ENCODE measurements at regions not wholly inside any gene's neighbourhood (a gene's known extent, or its start where the extent isn't known, plus 50 kb on each side); places are given as distances from the start of the nearest gene placed in this dataset.

DNA sequence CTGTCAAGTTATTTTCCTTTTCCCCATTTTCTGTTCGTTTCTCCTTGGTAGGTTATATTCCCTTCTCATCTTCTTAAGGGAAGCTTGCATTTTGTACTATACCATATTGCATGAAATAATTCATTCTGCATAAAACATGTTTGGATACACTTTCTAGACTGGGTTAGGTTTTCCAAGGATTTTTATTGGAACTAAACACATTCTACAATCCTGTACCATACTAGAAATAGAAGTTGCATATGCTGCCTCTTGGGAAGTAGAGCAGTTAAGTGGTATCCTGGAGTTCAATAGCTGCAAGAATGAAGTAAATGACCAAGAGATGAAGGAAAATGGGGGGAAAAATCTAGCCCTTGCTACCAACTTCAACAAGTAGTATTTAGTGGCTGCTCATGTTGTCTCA, 393.7 kb upstream of the SLIT2 start:
- H3K27ac ChIP-seq, result no peak overlapping the region

DNA sequence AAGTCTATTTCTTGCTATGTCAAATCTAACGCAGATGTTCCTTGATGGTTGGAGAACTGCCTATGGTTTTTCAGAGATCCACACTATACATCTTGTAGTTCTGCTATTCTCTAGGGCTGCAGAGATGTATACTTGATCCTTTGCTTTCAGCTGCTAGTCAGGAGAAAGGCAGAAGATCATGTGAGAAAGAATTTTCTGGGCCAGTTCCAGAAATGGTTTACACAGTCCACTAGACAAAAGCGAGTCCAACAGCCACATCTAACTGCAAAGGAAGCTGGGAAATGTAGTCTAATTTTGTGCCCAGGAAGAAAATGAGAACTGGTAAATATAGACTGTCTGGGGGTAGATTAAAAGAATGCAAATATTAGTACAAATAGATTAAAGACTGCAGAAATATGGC, 394.3 kb upstream of the SLIT2 start:
- DNase-seq, result no peak
- Histone ChIP-seq H3K4me1 (no peaks in the 10 kb centered on the region), H3K36me3 (no peaks in the 10 kb centered on the region), H3K27ac (no peak overlapping the region), H3K27me3 (peaks cover 0 to 5% (median 0%) of the 10 kb centered on the region in 4 donors), H3K4me3 (no peak overlapping the region), H3K9me3 (no peaks in the 10 kb centered on the region)
- TF ChIP-seq POLR2A (IDR thresholded peaks at IDR 0.05), result no peak
- TF ChIP-seq, protein P1, sequence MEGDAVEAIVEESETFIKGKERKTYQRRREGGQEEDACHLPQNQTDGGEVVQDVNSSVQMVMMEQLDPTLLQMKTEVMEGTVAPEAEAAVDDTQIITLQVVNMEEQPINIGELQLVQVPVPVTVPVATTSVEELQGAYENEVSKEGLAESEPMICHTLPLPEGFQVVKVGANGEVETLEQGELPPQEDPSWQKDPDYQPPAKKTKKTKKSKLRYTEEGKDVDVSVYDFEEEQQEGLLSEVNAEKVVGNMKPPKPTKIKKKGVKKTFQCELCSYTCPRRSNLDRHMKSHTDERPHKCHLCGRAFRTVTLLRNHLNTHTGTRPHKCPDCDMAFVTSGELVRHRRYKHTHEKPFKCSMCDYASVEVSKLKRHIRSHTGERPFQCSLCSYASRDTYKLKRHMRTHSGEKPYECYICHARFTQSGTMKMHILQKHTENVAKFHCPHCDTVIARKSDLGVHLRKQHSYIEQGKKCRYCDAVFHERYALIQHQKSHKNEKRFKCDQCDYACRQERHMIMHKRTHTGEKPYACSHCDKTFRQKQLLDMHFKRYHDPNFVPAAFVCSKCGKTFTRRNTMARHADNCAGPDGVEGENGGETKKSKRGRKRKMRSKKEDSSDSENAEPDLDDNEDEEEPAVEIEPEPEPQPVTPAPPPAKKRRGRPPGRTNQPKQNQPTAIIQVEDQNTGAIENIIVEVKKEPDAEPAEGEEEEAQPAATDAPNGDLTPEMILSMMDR (IDR thresholded peaks at IDR 0.05), result no peak
- WGBS, 2 donors, result 44% methylated on average over 2 of the region's 2 CpGs
- intact Hi-C loops (cut with DNase I), result no loop called here

More for the DNA sequence above, 393.7 kb upstream of the SLIT2 start:
- TF ChIP-seq, protein P1 (IDR thresholded peaks at IDR 0.05), result no peak
- no peak for TF ChIP-seq POLR2A (IDR thresholded peaks at IDR 0.05)
- H3K4me3 ChIP-seq, result no peak overlapping the region
- no peaks in the 10 kb centered on the region for H3K9me3 ChIP-seq
- peaks cover 0 to 5% (median 0%) of the 10 kb centered on the region in 4 donors for H3K27me3 ChIP-seq
- DNase-seq, result no peak
- H3K4me1 ChIP-seq, result no peaks in the 10 kb centered on the region
- intact Hi-C loops (cut with DNase I), result no loop called here
- no peaks in the 10 kb centered on the region for H3K36me3 ChIP-seq
- 59 to 66% methylated on average over 1 of the region's 1 CpG for WGBS, 2 donors

DNA sequence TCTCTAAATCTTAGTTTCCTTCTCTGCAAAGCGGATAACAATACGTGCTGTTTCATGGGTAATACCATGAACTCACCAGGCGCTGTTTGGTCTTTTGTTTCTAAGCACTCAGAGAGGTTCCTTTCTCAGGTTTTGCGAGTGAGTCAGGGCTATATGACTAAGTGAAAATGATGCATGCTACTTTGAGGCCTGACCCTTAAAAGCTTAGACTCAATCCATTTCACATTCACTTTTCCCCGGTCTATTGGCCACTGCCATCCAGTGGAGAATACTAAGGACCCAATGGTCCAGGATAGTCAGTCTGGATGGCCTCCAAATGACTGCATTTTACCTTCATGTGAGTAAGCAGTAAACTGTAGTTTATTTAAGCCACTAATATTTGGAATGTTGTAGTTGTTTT, 400.8 kb upstream of the SLIT2 start:
- 19 to 65% methylated on average over 5 of the region's 5 CpGs for WGBS, 2 donors
- intact Hi-C loops (cut with DNase I), result no loop called here
- Histone ChIP-seq H3K4me1 (no peaks in the 10 kb centered on the region), H3K27ac (no peak overlapping the region), H3K27me3 (peaks cover 0 to 5% (median 0%) of the 10 kb centered on the region in 4 donors), H3K36me3 (no peaks in the 10 kb centered on the region), H3K9me3 (no peaks in the 10 kb centered on the region), H3K4me3 (no peak overlapping the region)
- DNase-seq, result no peak
- no peak for TF ChIP-seq POLR2A (IDR thresholded peaks at IDR 0.05)
- TF ChIP-seq, protein P1 (IDR thresholded peaks at IDR 0.05), result peak in 1 of 6 experiments; percentile 18

DNA sequence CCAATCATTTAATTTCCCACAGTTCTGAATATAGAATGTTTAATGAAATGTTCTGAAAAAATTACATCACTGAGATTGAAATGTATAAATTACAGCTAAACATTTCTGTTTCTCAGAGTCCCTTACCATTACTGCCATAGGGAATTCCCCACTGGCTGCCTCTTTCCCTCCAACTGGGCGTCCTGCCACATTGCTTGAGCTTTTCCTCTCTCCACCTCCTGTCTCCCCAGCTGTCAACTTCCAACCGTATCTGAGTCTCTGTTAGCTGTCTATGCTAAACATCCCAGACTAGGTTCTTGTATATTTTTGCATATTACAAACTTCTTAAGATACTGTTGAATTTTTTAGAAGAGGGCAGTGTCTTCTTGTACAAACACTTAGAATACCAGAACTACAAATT, 407.3 kb upstream of the SLIT2 start:
- no peak for DNase-seq
- Histone ChIP-seq H3K4me1 (no peaks in the 10 kb centered on the region), H3K4me3 (no peak overlapping the region), H3K27ac (no peak overlapping the region), H3K36me3 (no peaks in the 10 kb centered on the region), H3K9me3 (no peaks in the 10 kb centered on the region), H3K27me3 (no peaks in the 10 kb centered on the region)
- TF ChIP-seq POLR2A (IDR thresholded peaks at IDR 0.05), result no peak
- TF ChIP-seq, protein P1 (IDR thresholded peaks at IDR 0.05), result no peak
- 25 to 30% methylated on average over 2 of the region's 2 CpGs for WGBS, 2 donors
- intact Hi-C loops (cut with DNase I), result no loop called here

DNA sequence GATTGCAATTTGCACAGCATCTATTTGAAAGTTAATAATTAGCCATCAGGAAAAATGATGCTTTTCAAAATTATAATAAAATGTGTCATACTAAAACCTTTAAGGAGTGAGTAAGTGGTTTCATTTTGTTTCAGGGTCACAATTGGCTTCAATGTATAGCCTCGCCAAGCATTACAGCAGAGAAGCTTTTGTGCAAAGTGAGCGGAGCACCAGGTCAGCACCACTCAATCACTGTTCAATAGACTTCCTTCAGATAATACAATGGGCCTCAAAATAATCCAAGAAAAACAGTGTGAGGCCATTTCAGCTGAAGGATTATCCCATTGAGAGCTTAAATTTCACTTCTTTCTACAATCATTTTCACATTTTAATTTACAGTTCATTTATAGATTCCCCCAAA, 409.2 kb upstream of the SLIT2 start:
- H3K4me1 ChIP-seq, result no peaks in the 10 kb centered on the region
- no peaks in the 10 kb centered on the region for H3K9me3 ChIP-seq
- DNase-seq, result no peak
- WGBS, 2 donors, result 78 to 80% methylated on average over 2 of the region's 2 CpGs
- no peaks in the 10 kb centered on the region for H3K36me3 ChIP-seq
- no peak for TF ChIP-seq POLR2A (IDR thresholded peaks at IDR 0.05)
- TF ChIP-seq, protein P1 (IDR thresholded peaks at IDR 0.05), result no peak
- intact Hi-C loops (cut with DNase I), result no loop called here
- no peak overlapping the region for H3K27ac ChIP-seq
- no peaks in the 10 kb centered on the region for H3K27me3 ChIP-seq
- H3K4me3 ChIP-seq, result no peak overlapping the region

Data from esophagus squamous epithelium (tissue), 5 donors.